GM12892 (cell line): ENCODE measurements at regions not wholly inside any gene's neighbourhood (a gene's known extent, or its start where the extent isn't known, plus 50 kb on each side); places are given as distances from the start of the nearest gene placed in this dataset.

Source experiments
- POLR2A ChIP-seq: IDR thresholded peaks from 2 replicates; pipeline ENCODE4 v1.6.1; 2011; ENCODE audit warnings: low read depth, low read length, control low read depth
- POLR2AphosphoS5 ChIP-seq: IDR thresholded peaks from 2 replicates; pipeline ENCODE4 v1.6.1; 2011; ENCODE audit warnings: low read depth, low read length, control low read depth
- TAF1 ChIP-seq: IDR thresholded peaks from 2 replicates; pipeline ENCODE4 v1.6.1; 2011; ENCODE audit warnings: low read depth, mild to moderate bottlenecking, control low read depth, low read length, borderline replicate concordance

- TF ChIP-seq POLR2AphosphoS5 (no peak), POLR2A (no peak), TAF1 (no peak)
Observed at GRCh38 chr2:239663364-239663924, 262.6 kb upstream of the HDAC4 start.
